ENCODE measurements at regions not wholly inside any gene's neighbourhood (a gene's known extent, or its start where the extent isn't known, plus 50 kb on each side); places are given as distances from the start of the nearest gene placed in this dataset.

DNA sequence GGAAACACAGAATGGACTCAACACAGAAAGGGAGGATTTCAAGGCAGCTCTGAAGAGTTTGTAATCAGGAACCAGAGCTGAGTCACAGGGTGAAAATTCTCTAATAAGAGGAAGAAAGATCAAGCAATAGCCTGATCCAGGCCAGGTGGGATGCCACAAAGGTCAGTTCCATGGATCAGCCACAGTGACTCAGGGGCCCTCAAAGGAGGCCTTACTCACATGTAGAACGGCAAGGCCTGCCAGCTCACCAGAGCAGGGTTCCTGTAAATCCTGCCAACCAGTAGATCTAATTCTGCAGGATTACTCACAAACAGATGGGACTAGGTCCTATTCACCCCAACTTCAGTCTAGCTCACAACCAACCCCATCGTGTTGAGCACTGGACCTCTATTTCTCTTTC lies 78.3 kb upstream of the PPP2R3A start:
- H2AFZ ChIP-seq (ENCODE audit: low read depth, low read length) = no peak overlapping the region
- no peak overlapping the region for H3K4me3 ChIP-seq (ENCODE audit: low read length)
- H3K79me2 ChIP-seq (replicated peaks; ENCODE audit: insufficient read depth, low read length) = no peaks in the 10 kb centered on the region
- H3K27me3 ChIP-seq (ENCODE audit: insufficient read depth, low read depth, low read length) = no peaks in the 10 kb centered on the region
- H3K36me3 ChIP-seq (ENCODE audit: insufficient read depth, low read length) = no peaks in the 10 kb centered on the region
- no peaks in the 10 kb centered on the region for H3F3A ChIP-seq (ENCODE audit: insufficient read depth, low read length, poor library complexity, severe bottlenecking)
- H4K20me1 ChIP-seq (ENCODE audit: insufficient read depth) = no peaks in the 10 kb centered on the region
- H3K9ac ChIP-seq (ENCODE audit: low read length) = no peak overlapping the region
- no peak overlapping the region for H3K27ac ChIP-seq (ENCODE audit: low read length)
- TF ChIP-seq RAD21 (conservative IDR thresholded peaks at IDR 0.05) (no peak), TAF1 (IDR thresholded peaks at IDR 0.05; ENCODE audit: low read depth) (no peak), EP300 (conservative IDR thresholded peaks at IDR 0.05; ENCODE audit: poor library complexity, severe bottlenecking) (no peak), SMC3 (conservative IDR thresholded peaks at IDR 0.05; ENCODE audit: poor library complexity) (no peak), EZH2 (IDR thresholded peaks at IDR 0.05; ENCODE audit: borderline replicate concordance, insufficient read depth, low read length, poor library complexity, severe bottlenecking) (no peak), POLR2AphosphoS5 (IDR thresholded peaks at IDR 0.05) (no peak), MXI1 (conservative IDR thresholded peaks at IDR 0.05; ENCODE audit: poor library complexity, severe bottlenecking) (no peak)
- TF ChIP-seq, protein P1, sequence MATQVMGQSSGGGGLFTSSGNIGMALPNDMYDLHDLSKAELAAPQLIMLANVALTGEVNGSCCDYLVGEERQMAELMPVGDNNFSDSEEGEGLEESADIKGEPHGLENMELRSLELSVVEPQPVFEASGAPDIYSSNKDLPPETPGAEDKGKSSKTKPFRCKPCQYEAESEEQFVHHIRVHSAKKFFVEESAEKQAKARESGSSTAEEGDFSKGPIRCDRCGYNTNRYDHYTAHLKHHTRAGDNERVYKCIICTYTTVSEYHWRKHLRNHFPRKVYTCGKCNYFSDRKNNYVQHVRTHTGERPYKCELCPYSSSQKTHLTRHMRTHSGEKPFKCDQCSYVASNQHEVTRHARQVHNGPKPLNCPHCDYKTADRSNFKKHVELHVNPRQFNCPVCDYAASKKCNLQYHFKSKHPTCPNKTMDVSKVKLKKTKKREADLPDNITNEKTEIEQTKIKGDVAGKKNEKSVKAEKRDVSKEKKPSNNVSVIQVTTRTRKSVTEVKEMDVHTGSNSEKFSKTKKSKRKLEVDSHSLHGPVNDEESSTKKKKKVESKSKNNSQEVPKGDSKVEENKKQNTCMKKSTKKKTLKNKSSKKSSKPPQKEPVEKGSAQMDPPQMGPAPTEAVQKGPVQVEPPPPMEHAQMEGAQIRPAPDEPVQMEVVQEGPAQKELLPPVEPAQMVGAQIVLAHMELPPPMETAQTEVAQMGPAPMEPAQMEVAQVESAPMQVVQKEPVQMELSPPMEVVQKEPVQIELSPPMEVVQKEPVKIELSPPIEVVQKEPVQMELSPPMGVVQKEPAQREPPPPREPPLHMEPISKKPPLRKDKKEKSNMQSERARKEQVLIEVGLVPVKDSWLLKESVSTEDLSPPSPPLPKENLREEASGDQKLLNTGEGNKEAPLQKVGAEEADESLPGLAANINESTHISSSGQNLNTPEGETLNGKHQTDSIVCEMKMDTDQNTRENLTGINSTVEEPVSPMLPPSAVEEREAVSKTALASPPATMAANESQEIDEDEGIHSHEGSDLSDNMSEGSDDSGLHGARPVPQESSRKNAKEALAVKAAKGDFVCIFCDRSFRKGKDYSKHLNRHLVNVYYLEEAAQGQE (IDR thresholded peaks at IDR 0.05; ENCODE audit: borderline replicate concordance) = no peak
- TF ChIP-seq, protein P2, sequence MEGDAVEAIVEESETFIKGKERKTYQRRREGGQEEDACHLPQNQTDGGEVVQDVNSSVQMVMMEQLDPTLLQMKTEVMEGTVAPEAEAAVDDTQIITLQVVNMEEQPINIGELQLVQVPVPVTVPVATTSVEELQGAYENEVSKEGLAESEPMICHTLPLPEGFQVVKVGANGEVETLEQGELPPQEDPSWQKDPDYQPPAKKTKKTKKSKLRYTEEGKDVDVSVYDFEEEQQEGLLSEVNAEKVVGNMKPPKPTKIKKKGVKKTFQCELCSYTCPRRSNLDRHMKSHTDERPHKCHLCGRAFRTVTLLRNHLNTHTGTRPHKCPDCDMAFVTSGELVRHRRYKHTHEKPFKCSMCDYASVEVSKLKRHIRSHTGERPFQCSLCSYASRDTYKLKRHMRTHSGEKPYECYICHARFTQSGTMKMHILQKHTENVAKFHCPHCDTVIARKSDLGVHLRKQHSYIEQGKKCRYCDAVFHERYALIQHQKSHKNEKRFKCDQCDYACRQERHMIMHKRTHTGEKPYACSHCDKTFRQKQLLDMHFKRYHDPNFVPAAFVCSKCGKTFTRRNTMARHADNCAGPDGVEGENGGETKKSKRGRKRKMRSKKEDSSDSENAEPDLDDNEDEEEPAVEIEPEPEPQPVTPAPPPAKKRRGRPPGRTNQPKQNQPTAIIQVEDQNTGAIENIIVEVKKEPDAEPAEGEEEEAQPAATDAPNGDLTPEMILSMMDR (IDR thresholded peaks at IDR 0.05; ENCODE audit: poor library complexity, severe bottlenecking) = no peak
- H3K4me2 ChIP-seq (ENCODE audit: low read length) = no peak overlapping the region
- H3K9me2 ChIP-seq (ENCODE audit: insufficient read depth, low read length) = no peaks in the 10 kb centered on the region
- H3K9me3 ChIP-seq (ENCODE audit: low read length) = no peaks in the 10 kb centered on the region

DNA sequence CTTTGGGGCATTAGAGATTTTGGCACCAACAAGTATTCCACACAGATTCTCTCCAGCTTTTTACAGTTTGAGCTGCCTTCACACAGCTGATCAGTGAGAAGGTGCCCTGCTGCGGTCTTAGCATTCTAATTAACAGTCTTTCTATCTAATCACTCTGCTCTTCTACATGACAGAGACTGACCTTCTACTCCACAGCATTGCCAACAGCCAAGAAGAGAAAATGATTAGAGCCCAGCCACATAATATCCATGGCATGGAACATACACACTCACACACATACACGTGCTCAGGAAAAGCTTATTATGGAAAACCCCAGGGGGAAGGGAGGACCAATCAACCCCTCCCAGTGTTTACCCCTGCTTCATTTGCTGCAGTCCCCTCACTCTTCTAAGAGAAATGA lies 76.1 kb upstream of the PPP2R3A start:
- H3K9ac ChIP-seq (ENCODE audit: low read length) = no peak overlapping the region

More for the DNA sequence above, 76.1 kb upstream of the PPP2R3A start:
- no peaks in the 10 kb centered on the region for H3K36me3 ChIP-seq (ENCODE audit: insufficient read depth, low read length)
- H3F3A ChIP-seq (ENCODE audit: insufficient read depth, low read length, poor library complexity, severe bottlenecking) = no peaks in the 10 kb centered on the region
- no peaks in the 10 kb centered on the region for H3K9me3 ChIP-seq (ENCODE audit: low read length)
- H4K20me1 ChIP-seq (ENCODE audit: insufficient read depth) = no peaks in the 10 kb centered on the region
- TF ChIP-seq, protein P2 (IDR thresholded peaks at IDR 0.05; ENCODE audit: poor library complexity, severe bottlenecking) = no peak
- no peak for TF ChIP-seq EZH2 (IDR thresholded peaks at IDR 0.05; ENCODE audit: borderline replicate concordance, insufficient read depth, low read length, poor library complexity, severe bottlenecking)
- TF ChIP-seq POLR2AphosphoS5 (IDR thresholded peaks at IDR 0.05) = no peak
- TF ChIP-seq MXI1 (conservative IDR thresholded peaks at IDR 0.05; ENCODE audit: poor library complexity, severe bottlenecking) = no peak
- TF ChIP-seq TAF1 (IDR thresholded peaks at IDR 0.05; ENCODE audit: low read depth) = no peak
- TF ChIP-seq EP300 (conservative IDR thresholded peaks at IDR 0.05; ENCODE audit: poor library complexity, severe bottlenecking) = no peak
- TF ChIP-seq, protein P1 (IDR thresholded peaks at IDR 0.05; ENCODE audit: borderline replicate concordance) = no peak
- TF ChIP-seq RAD21 (conservative IDR thresholded peaks at IDR 0.05) = no peak
- TF ChIP-seq SMC3 (conservative IDR thresholded peaks at IDR 0.05; ENCODE audit: poor library complexity) = no peak
- H2AFZ ChIP-seq (ENCODE audit: low read depth, low read length) = no peak overlapping the region
- H3K4me2 ChIP-seq (ENCODE audit: low read length) = no peak overlapping the region
- no peak overlapping the region for H3K27ac ChIP-seq (ENCODE audit: low read length)
- no peaks in the 10 kb centered on the region for H3K79me2 ChIP-seq (replicated peaks; ENCODE audit: insufficient read depth, low read length)
- H3K27me3 ChIP-seq (ENCODE audit: insufficient read depth, low read depth, low read length) = no peaks in the 10 kb centered on the region
- no peak overlapping the region for H3K4me3 ChIP-seq (ENCODE audit: low read length)
- H3K9me2 ChIP-seq (ENCODE audit: insufficient read depth, low read length) = no peaks in the 10 kb centered on the region

Data from neural cell (in vitro differentiated cells).